ENCODE measurements at regions not wholly inside any gene's neighbourhood (a gene's known extent, or its start where the extent isn't known, plus 50 kb on each side); places are given as distances from the start of the nearest gene placed in this dataset.
A peak's percentile ranks its signal among the peaks of the same experiment; 100 is the strongest.

- no peak for DNase-seq (ENCODE audit: low read depth)
- peaks cover 2% of the 10 kb centered on the region for H3K36me3 Mint-ChIP-seq (ENCODE audit: low read depth, unreplicated experiment)
- H3K4me2 ChIP-seq (ENCODE audit: low read length), result no peak overlapping the region
- no peak overlapping the region for H2AFZ ChIP-seq (ENCODE audit: low read depth, low read length)
- H3K27ac Mint-ChIP-seq (ENCODE audit: unreplicated experiment), result no peak overlapping the region
- no peak overlapping the region for H3K4me3 ChIP-seq (ENCODE audit: insufficient read depth, low read depth, low read length)
- no peak overlapping the region for H3K4me3 Mint-ChIP-seq (ENCODE audit: unreplicated experiment)
- H3K27me3 ChIP-seq (ENCODE audit: insufficient read depth, low read length), result peaks cover 3% of the 10 kb centered on the region
- no peak overlapping the region for H3K27ac ChIP-seq (ENCODE audit: low read depth, low read length)
- FAIRE-seq, result no peak
- no peak overlapping the region for H3K9ac ChIP-seq (ENCODE audit: low read length)
- no peaks in the 10 kb centered on the region for H3K4me1 Mint-ChIP-seq (ENCODE audit: low read depth, unreplicated experiment)
- H3K4me1 ChIP-seq (ENCODE audit: insufficient read depth, low read length), result peaks cover 3% of the 10 kb centered on the region
- H3K9me3 ChIP-seq (ENCODE audit: insufficient read depth, low read depth, low read length), result no peaks in the 10 kb centered on the region
- H3K79me2 ChIP-seq (ENCODE audit: insufficient read depth, low read length), result no peaks in the 10 kb centered on the region
- TF ChIP-seq CTCF (IDR thresholded peaks at IDR 0.05; ENCODE audit: insufficient read depth, low read depth, low read length) (no peak), EZH2 (IDR thresholded peaks at IDR 0.05; ENCODE audit: insufficient read depth, low read length) (no peak)
- H3K36me3 ChIP-seq (ENCODE audit: insufficient read depth, low read length), result no peaks in the 10 kb centered on the region
- peaks cover 25% of the 10 kb centered on the region for H3K27me3 Mint-ChIP-seq (ENCODE audit: low read depth, unreplicated experiment)
- no peaks in the 10 kb centered on the region for H4K20me1 ChIP-seq (ENCODE audit: insufficient read depth, low read length)
- peaks cover 2% of the 10 kb centered on the region for H3K9me3 Mint-ChIP-seq (ENCODE audit: unreplicated experiment)
Measured at GRCh38 chr1:168442931-168443330, 100.9 kb downstream of the XCL2 start.

- Histone ChIP-seq H3K4me1 (ENCODE audit: insufficient read depth, low read length) (peaks cover 3% of the 10 kb centered on the region), H3K4me2 (ENCODE audit: low read length) (no peak overlapping the region), H3K9ac (ENCODE audit: low read length) (no peak overlapping the region), H3K9me3 (ENCODE audit: insufficient read depth, low read depth, low read length) (no peaks in the 10 kb centered on the region), H3K36me3 (ENCODE audit: insufficient read depth, low read length) (no peaks in the 10 kb centered on the region), H3K79me2 (ENCODE audit: insufficient read depth, low read length) (no peaks in the 10 kb centered on the region), H3K4me3 (ENCODE audit: insufficient read depth, low read depth, low read length) (no peak overlapping the region), H3K27me3 (ENCODE audit: insufficient read depth, low read length) (peaks cover 3% of the 10 kb centered on the region), H2AFZ (ENCODE audit: low read depth, low read length) (no peak overlapping the region), H4K20me1 (ENCODE audit: insufficient read depth, low read length) (no peaks in the 10 kb centered on the region), H3K27ac (ENCODE audit: low read depth, low read length) (no peak overlapping the region)
- H3K27ac Mint-ChIP-seq (ENCODE audit: unreplicated experiment), result no peak overlapping the region
- no peak for TF ChIP-seq EZH2 (IDR thresholded peaks at IDR 0.05; ENCODE audit: insufficient read depth, low read length)
- no peak for TF ChIP-seq CTCF (IDR thresholded peaks at IDR 0.05; ENCODE audit: insufficient read depth, low read depth, low read length)
- H3K36me3 Mint-ChIP-seq (ENCODE audit: low read depth, unreplicated experiment), result peaks cover 2% of the 10 kb centered on the region
- H3K4me1 Mint-ChIP-seq (ENCODE audit: low read depth, unreplicated experiment), result no peaks in the 10 kb centered on the region
- no peak for FAIRE-seq
- peaks cover 28% of the 10 kb centered on the region for H3K27me3 Mint-ChIP-seq (ENCODE audit: low read depth, unreplicated experiment)
- DNase-seq (ENCODE audit: low read depth), result peak; percentile 28
- H3K9me3 Mint-ChIP-seq (ENCODE audit: unreplicated experiment), result peaks cover 2% of the 10 kb centered on the region
- H3K4me3 Mint-ChIP-seq (ENCODE audit: unreplicated experiment), result no peak overlapping the region
Measured at GRCh38 chr1:168441745-168442144, 102.1 kb downstream of the XCL2 start.

- Mint-ChIP-seq H3K27me3 (ENCODE audit: low read depth, unreplicated experiment) (peaks cover 39% of the 10 kb centered on the region), H3K4me3 (ENCODE audit: unreplicated experiment) (no peak overlapping the region), H3K36me3 (ENCODE audit: low read depth, unreplicated experiment) (peaks cover 3% of the 10 kb centered on the region), H3K4me1 (ENCODE audit: low read depth, unreplicated experiment) (no peaks in the 10 kb centered on the region), H3K9me3 (ENCODE audit: unreplicated experiment) (no peaks in the 10 kb centered on the region), H3K27ac (ENCODE audit: unreplicated experiment) (peak overlapping the region; percentile 11)
- Histone ChIP-seq H3K4me3 (ENCODE audit: insufficient read depth, low read depth, low read length) (no peak overlapping the region), H3K4me2 (ENCODE audit: low read length) (peak overlapping the region; percentile 83), H3K4me1 (ENCODE audit: insufficient read depth, low read length) (peaks cover 3% of the 10 kb centered on the region), H3K9me3 (ENCODE audit: insufficient read depth, low read depth, low read length) (no peaks in the 10 kb centered on the region), H3K27me3 (ENCODE audit: insufficient read depth, low read length) (peaks cover 3% of the 10 kb centered on the region), H3K27ac (ENCODE audit: low read depth, low read length) (no peak overlapping the region), H3K79me2 (ENCODE audit: insufficient read depth, low read length) (no peaks in the 10 kb centered on the region), H3K36me3 (ENCODE audit: insufficient read depth, low read length) (no peaks in the 10 kb centered on the region), H4K20me1 (ENCODE audit: insufficient read depth, low read length) (no peaks in the 10 kb centered on the region), H3K9ac (ENCODE audit: low read length) (peak overlapping the region; percentile 41), H2AFZ (ENCODE audit: low read depth, low read length) (peak overlapping the region; percentile 82)
- TF ChIP-seq EZH2 (IDR thresholded peaks at IDR 0.05; ENCODE audit: insufficient read depth, low read length), result no peak
- peak; percentile 78 for TF ChIP-seq CTCF (IDR thresholded peaks at IDR 0.05; ENCODE audit: insufficient read depth, low read depth, low read length)
- DNase-seq (ENCODE audit: low read depth) (peak; percentile 75), FAIRE-seq (peak; percentile 81)
Measured at GRCh38 chr1:168439456-168440375, 104.1 kb downstream of the XCL2 start.
